PC-9 (cell line): ENCODE measurements at regions not wholly inside any gene's neighbourhood (a gene's known extent, or its start where the extent isn't known, plus 50 kb on each side); places are given as distances from the start of the nearest gene placed in this dataset.

ENCODE experiments used
- EZH2 ChIP-seq: fragments of 200-600 bp; sonication (generic); IDR thresholded peaks from 2 replicates; pipeline ENCODE4 v1.8.0; 2017; ENCODE audit warnings: antibody characterized with exemption, low read depth
- TF ChIP-seq, protein P1 (sequence below): fragments of 200-600 bp; sonication (generic); conservative IDR thresholded peaks from 2 replicates; pipeline ENCODE4 v1.6.1; 2017; ENCODE audit warnings: mixed run types, antibody characterized with exemption, mild to moderate bottlenecking, moderate library complexity

DNA sequence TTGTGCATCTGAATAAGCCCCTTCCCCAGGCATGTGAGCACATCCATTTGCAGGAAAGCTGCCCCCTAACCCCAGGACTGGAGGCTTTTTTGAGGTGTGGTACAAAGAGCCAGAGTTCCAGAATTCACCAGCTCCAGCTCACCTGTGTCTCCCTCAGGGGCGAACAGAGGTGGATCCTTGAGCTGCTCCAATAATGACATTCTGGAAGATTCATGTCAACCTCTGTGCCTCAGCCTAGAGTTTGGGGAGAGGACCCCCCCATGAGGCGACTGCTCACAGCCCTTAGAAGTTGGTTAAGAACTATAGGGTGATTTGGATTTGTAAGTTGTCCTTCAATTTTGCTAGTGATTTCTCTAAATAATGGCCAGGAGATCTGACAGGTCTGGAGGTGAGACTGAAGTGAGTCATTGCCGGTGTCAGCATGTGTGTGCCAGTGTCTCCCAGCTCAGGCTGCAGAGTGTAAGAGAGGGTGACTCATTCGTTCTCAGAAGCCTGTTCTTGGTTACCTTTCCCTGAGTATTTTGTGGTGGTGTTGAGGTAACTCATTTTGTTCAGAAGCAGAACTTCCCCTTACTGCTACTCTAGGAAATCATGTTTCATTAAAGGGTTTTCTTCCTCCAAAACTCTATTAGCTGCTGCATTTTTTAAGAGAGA is 136.9 kb upstream of the TOPAZ1 start:
- TF ChIP-seq, protein P1, sequence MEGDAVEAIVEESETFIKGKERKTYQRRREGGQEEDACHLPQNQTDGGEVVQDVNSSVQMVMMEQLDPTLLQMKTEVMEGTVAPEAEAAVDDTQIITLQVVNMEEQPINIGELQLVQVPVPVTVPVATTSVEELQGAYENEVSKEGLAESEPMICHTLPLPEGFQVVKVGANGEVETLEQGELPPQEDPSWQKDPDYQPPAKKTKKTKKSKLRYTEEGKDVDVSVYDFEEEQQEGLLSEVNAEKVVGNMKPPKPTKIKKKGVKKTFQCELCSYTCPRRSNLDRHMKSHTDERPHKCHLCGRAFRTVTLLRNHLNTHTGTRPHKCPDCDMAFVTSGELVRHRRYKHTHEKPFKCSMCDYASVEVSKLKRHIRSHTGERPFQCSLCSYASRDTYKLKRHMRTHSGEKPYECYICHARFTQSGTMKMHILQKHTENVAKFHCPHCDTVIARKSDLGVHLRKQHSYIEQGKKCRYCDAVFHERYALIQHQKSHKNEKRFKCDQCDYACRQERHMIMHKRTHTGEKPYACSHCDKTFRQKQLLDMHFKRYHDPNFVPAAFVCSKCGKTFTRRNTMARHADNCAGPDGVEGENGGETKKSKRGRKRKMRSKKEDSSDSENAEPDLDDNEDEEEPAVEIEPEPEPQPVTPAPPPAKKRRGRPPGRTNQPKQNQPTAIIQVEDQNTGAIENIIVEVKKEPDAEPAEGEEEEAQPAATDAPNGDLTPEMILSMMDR: no peak
- no peak for TF ChIP-seq EZH2
